H1 (cell line): ENCODE measurements at regions not wholly inside any gene's neighbourhood (a gene's known extent, or its start where the extent isn't known, plus 50 kb on each side); places are given as distances from the start of the nearest gene placed in this dataset.

Experiments used
- CTCF ChIA-PET: fragments of 300-600 bp; sonication (Branson Sonifier 250); formaldehyde crosslinking; loops from one replicate; lab custom pipeline; 2021; ENCODE audit not compliant: partially characterized antibody; lab: Charles Lee
- POLR2A ChIA-PET: fragments of 300-600 bp; sonication (Branson Sonifier 250); formaldehyde crosslinking; loops from one replicate; lab custom pipeline; 2021; ENCODE audit warnings: inconsistent platforms; ENCODE audit not compliant: partially characterized antibody; lab: Charles Lee
- DNase-seq, 2 experiments: peaks; one replicate each; pipeline versions ENCODE4 v3.0.0 to v3.0.0-alpha.2; 2010 to 2022; ENCODE audit warnings: low spot score in 2 of 2, low read depth in 1 of 2, mixed read lengths in 1 of 2
- FAIRE-seq: peaks from 2 replicates; lab custom pipeline; 2011; peaks lifted over from hg19 to GRCh38; lab: Jason Lieb, UNC
- H2AFZ ChIP-seq: 2 replicates; pipeline ENCODE4 v1.8.1; 2012; ENCODE audit warnings: low read length, inconsistent platforms
- H2AK5ac ChIP-seq: 2 replicates; pipeline ENCODE4 v1.6.1; 2013; ENCODE audit warnings: low read depth, low read length
- H2BK120ac ChIP-seq: replicated peaks from 2 replicates; pipeline ENCODE3; 2013; ENCODE audit warnings: low read depth, low read length, inconsistent platforms
- H2BK12ac ChIP-seq: 2 replicates; pipeline ENCODE4 v1.6.1; 2013; ENCODE audit warnings: low read depth, low read length
- H2BK15ac ChIP-seq: 2 replicates; pipeline ENCODE4 v1.6.1; 2013; ENCODE audit warnings: low read length
- H2BK20ac ChIP-seq: 2 replicates; pipeline ENCODE4 v1.6.1; 2013; ENCODE audit warnings: low read length
- H2BK5ac ChIP-seq: 2 replicates; pipeline ENCODE4 v1.6.1; 2013; ENCODE audit warnings: low read depth, low read length
- H3K14ac ChIP-seq: 2 replicates; pipeline ENCODE4 v1.6.1; 2013; ENCODE audit warnings: inconsistent platforms; ENCODE audit not compliant: insufficient read length
- H3K18ac ChIP-seq: 2 replicates; pipeline ENCODE4 v1.6.1; 2013; ENCODE audit warnings: low read length; ENCODE audit errors: extremely low read depth
- H3K23ac ChIP-seq: 2 replicates; pipeline ENCODE4 v1.6.1; 2013; ENCODE audit warnings: inconsistent platforms; ENCODE audit not compliant: insufficient read length
- H3K23me2 ChIP-seq: 2 replicates; pipeline ENCODE4 v1.6.1; 2013; ENCODE audit warnings: low read depth, low read length
- H3K27ac ChIP-seq: 2 replicates; pipeline ENCODE4 v1.6.1; 2011; ENCODE audit warnings: low read depth, low read length, inconsistent platforms
- H3K27me3 ChIP-seq, 4 experiments: replicated peaks in 1 of 4; 1 replicate in 1 of 4; 2 replicates in 3 of 4; pipeline versions ENCODE4 v1.6.1 to v1.8.1; 2011 to 2013; ENCODE audit warnings: low read length in 3 of 4, mild to moderate bottlenecking in 3 of 4, inconsistent platforms in 2 of 4, mixed read lengths in 2 of 4, moderate library complexity in 1 of 4; ENCODE audit not compliant: control insufficient read depth in 3 of 4, insufficient read depth in 3 of 4; ENCODE audit errors: extremely low read depth in 1 of 4
- H3K36me3 ChIP-seq, 4 experiments: 2 replicates each; pipeline versions ENCODE4 v1.6.1 to v1.8.1; 2011 to 2013; ENCODE audit warnings: mild to moderate bottlenecking in 4 of 4, low read length in 3 of 4, moderate library complexity in 2 of 4, control low read depth in 1 of 4, inconsistent platforms in 1 of 4; ENCODE audit not compliant: insufficient read depth in 4 of 4, control insufficient read depth in 2 of 4
- H3K4ac ChIP-seq: replicated peaks from 2 replicates; pipeline ENCODE3; 2013; ENCODE audit warnings: low read length, low read depth, mixed read lengths, inconsistent platforms; ENCODE audit not compliant: insufficient read length
- H3K4me1 ChIP-seq, 4 experiments: replicated peaks in 1 of 4; 1 replicate in 1 of 4; 2 replicates in 3 of 4; pipeline versions ENCODE4 v1.6.1 to v1.8.1; 2011 to 2013; ENCODE audit warnings: low read length in 3 of 4, inconsistent platforms in 2 of 4, mixed read lengths in 1 of 4; ENCODE audit not compliant: insufficient read depth in 4 of 4, control insufficient read depth in 3 of 4
- H3K4me2 ChIP-seq, 2 experiments: 2 replicates each; pipeline versions ENCODE4 v1.6.1 to v1.8.1; 2011 to 2013; ENCODE audit warnings: low read depth in 2 of 2, low read length in 2 of 2, control low read depth in 1 of 2, inconsistent platforms in 1 of 2, mild to moderate bottlenecking in 1 of 2; ENCODE audit not compliant: insufficient read depth in 1 of 2
- H3K4me3 ChIP-seq, 4 experiments: fragments of 200-600, 300-600 bp in 1 of 4; sonication (generic), shearing (Covaris generic), sonication (Bioruptor Twin) in 1 of 4; 2 replicates each; pipeline versions ENCODE4 v1.5.1 to v1.8.1; 2011 to 2016; ENCODE audit warnings: low read length in 4 of 4, low read depth in 3 of 4, control low read depth in 2 of 4, inconsistent platforms in 2 of 4, mild to moderate bottlenecking in 2 of 4, mixed read lengths in 1 of 4, moderate library complexity in 1 of 4; ENCODE audit not compliant: insufficient read depth in 2 of 4; ENCODE audit errors: extremely low read depth in 1 of 4
- H3K56ac ChIP-seq: replicated peaks from 2 replicates; pipeline ENCODE3; 2013; ENCODE audit warnings: low read depth, mild to moderate bottlenecking, mixed read lengths, low read length, inconsistent platforms; ENCODE audit not compliant: insufficient read length
- H3K79me1 ChIP-seq: 2 replicates; pipeline ENCODE4 v1.6.1; 2013; ENCODE audit warnings: low read depth, low read length, control low read depth
- H3K79me2 ChIP-seq, 2 experiments: 2 replicates each; pipeline versions ENCODE4 v1.6.1 to v1.8.1; 2012 to 2013; ENCODE audit warnings: low read length in 2 of 2, mild to moderate bottlenecking in 2 of 2, inconsistent platforms in 1 of 2; ENCODE audit not compliant: insufficient read depth in 2 of 2, control insufficient read depth in 1 of 2
- H3K9ac ChIP-seq, 4 experiments: replicated peaks in 1 of 4; 1 replicate in 1 of 4; 2 replicates in 3 of 4; pipeline versions ENCODE4 v1.6.1 to v1.8.1; 2011 to 2013; ENCODE audit warnings: low read depth in 3 of 4, low read length in 3 of 4, control low read depth in 2 of 4, mild to moderate bottlenecking in 2 of 4, moderate library complexity in 2 of 4, inconsistent platforms in 1 of 4; ENCODE audit errors: extremely low read depth in 1 of 4
- H3K9me3 ChIP-seq, 2 experiments: 2 replicates each; pipeline versions ENCODE4 v1.6.1 to v1.8.1; 2012 to 2013; ENCODE audit warnings: mild to moderate bottlenecking in 2 of 2, moderate library complexity in 2 of 2, control low read depth in 1 of 2, inconsistent platforms in 1 of 2, low read depth in 1 of 2, low read length in 1 of 2, mixed read lengths in 1 of 2; ENCODE audit not compliant: insufficient read depth in 2 of 2
- H4K20me1 ChIP-seq, 2 experiments: replicated peaks in 1 of 2; 2 replicates each; pipeline versions ENCODE3 to v1.8.1; 2011 to 2013; ENCODE audit warnings: inconsistent platforms in 2 of 2, low read length in 2 of 2, mild to moderate bottlenecking in 1 of 2; ENCODE audit not compliant: insufficient read depth in 2 of 2, control insufficient read depth in 1 of 2
- H4K5ac ChIP-seq: 2 replicates; pipeline ENCODE4 v1.6.1; 2013; ENCODE audit warnings: low read length, low read depth, mixed read lengths, inconsistent platforms; ENCODE audit not compliant: insufficient read length
- H4K8ac ChIP-seq: 2 replicates; pipeline ENCODE4 v1.8.0; 2013; ENCODE audit warnings: mild to moderate bottlenecking, moderate library complexity, low read length, inconsistent platforms; ENCODE audit not compliant: insufficient read depth; ENCODE audit errors: extremely low read depth
- H4K91ac ChIP-seq: replicated peaks from 2 replicates; pipeline ENCODE3; 2013; ENCODE audit warnings: low read length, mixed read lengths, inconsistent platforms; ENCODE audit not compliant: insufficient read length
- CTBP2 ChIP-seq: IDR thresholded peaks from 2 replicates; pipeline ENCODE4 v1.7.0; 2011; ENCODE audit warnings: borderline replicate concordance, mild to moderate bottlenecking, moderate library complexity, mixed read lengths, low read length; ENCODE audit not compliant: insufficient read depth, insufficient read length
- KDM1A ChIP-seq: fragments of 200-600, 300-600 bp; sonication (generic); IDR thresholded peaks from 2 replicates; pipeline ENCODE4 v1.7.1; 2016; ENCODE audit warnings: mild to moderate bottlenecking, low read length, borderline replicate concordance
- KDM4A ChIP-seq: IDR thresholded peaks from one replicate; pipeline ENCODE4 v1.7.1; 2012; ENCODE audit warnings: low read depth, mild to moderate bottlenecking, moderate library complexity, low read length, inconsistent platforms; ENCODE audit not compliant: severe bottlenecking
- KDM5A ChIP-seq: fragments of 200-600 bp; IDR thresholded peaks from 2 replicates; pipeline ENCODE4 v1.7.1; 2012; ENCODE audit warnings: mild to moderate bottlenecking, low read length, inconsistent platforms, mixed read lengths
- MAX ChIP-seq: IDR thresholded peaks from 2 replicates; pipeline ENCODE4 v1.6.1; 2012; ENCODE audit warnings: inconsistent platforms
- NRF1 ChIP-seq: IDR thresholded peaks from 2 replicates; pipeline ENCODE4 v1.6.1; 2011; ENCODE audit warnings: mild to moderate bottlenecking, low read depth, low read length, improper control_type of control experiment
- RXRA ChIP-seq: IDR thresholded peaks from 2 replicates; pipeline ENCODE4 v1.6.1; 2011; ENCODE audit warnings: low read depth, mild to moderate bottlenecking, low read length, moderate library complexity; ENCODE audit not compliant: insufficient read depth
- SP1 ChIP-seq: IDR thresholded peaks from 2 replicates; pipeline ENCODE4 v1.6.1; 2011; ENCODE audit warnings: low read depth, low read length
- SRF ChIP-seq: IDR thresholded peaks from 2 replicates; pipeline ENCODE4 v1.6.1; 2011; ENCODE audit warnings: mild to moderate bottlenecking, low read depth, low read length, moderate library complexity
- TAF1 ChIP-seq: IDR thresholded peaks from 2 replicates; pipeline ENCODE4 v1.6.1; 2011; ENCODE audit warnings: mild to moderate bottlenecking, low read depth, low read length
- TBP ChIP-seq: IDR thresholded peaks from 2 replicates; pipeline ENCODE4 v1.6.1; 2011; ENCODE audit warnings: low read depth, low read length, improper control_type of control experiment
- TCF12 ChIP-seq: IDR thresholded peaks from 2 replicates; pipeline ENCODE4 v1.6.1; 2011; ENCODE audit warnings: low read depth, mild to moderate bottlenecking, low read length
- USF2 ChIP-seq: IDR thresholded peaks from 2 replicates; pipeline ENCODE4 v1.6.1; 2011; ENCODE audit warnings: low read length, improper control_type of control experiment
- YY1 ChIP-seq: IDR thresholded peaks from 2 replicates; pipeline ENCODE4 v1.6.1; 2011; ENCODE audit warnings: low read depth, mild to moderate bottlenecking, low read length
- whole genome bisulfite sequencing, 2 experiments: shearing (Covaris generic) in 1 of 2; methylation state at CpG; one replicate each; pipeline versions ENCODE4 v1.1.6 to v1.1.7; 2013 to 2015; ENCODE audit warnings: low lambda C conversion rate in 2 of 2, mixed read lengths in 2 of 2, inconsistent platforms in 1 of 2, low coverage in 1 of 2, missing lambda C conversion rate in 1 of 2; ENCODE audit not compliant: insufficient replicate concordance in 2 of 2, insufficient coverage in 1 of 2, insufficient read length in 1 of 2; ENCODE audit errors: extremely low coverage in 1 of 2, missing lambda C conversion rate in 1 of 2; 5-methylcytosine and 5-hydroxymethylcytosine counted together

DNA sequence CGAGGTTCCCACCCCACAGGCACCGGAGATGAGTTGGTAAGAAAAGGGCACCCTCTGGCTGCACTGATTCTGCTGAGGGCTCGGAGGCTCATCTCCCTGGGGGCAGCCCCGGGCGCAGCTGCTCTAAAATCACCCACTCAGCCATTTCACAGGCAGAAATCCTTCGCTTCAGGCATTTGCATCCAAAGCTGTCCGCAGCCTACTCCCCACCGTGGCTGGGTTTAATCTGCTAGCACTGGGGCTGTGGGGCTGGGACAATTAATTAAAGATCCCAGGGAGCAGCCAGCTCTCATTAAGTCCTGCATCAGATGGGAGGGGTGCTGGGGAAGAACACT lies 104.3 kb upstream of the PRR20G start:
- H3K27ac ChIP-seq, result no peak overlapping the region
- H3K36me3 ChIP-seq, result no peaks in the 10 kb centered on the region
- H3K79me2 ChIP-seq, result no peaks in the 10 kb centered on the region
- 87% methylated on average over 8 of the region's 8 CpGs; no CpG with 5 or more reads in 1 of the 2 experiments for WGBS, 2 experiments
- no peak overlapping the region for H2BK120ac ChIP-seq
- FAIRE-seq (no peak), DNase-seq (no peak)
- H3K4ac ChIP-seq, result no peak overlapping the region
- no peak overlapping the region for H2BK12ac ChIP-seq
- no peaks in the 10 kb centered on the region; a peak in 1 of 7 replicates for H3K27me3 ChIP-seq
- no peak overlapping the region for H4K91ac ChIP-seq
- H3K4me2 ChIP-seq, result no peak overlapping the region
- H4K5ac ChIP-seq, result no peak overlapping the region
- no peak overlapping the region for H2AK5ac ChIP-seq
- CTCF ChIA-PET, result interaction anchor here (0.9 to 6.7 kb wide), 7 partner anchors 8 to 156 kb away, joined by 3 to 43 read pairs (median 5); no protein-coding TSS in a partner anchor
- no peak overlapping the region for H3K9ac ChIP-seq
- no peaks in the 10 kb centered on the region for H4K20me1 ChIP-seq
- no peak overlapping the region for H3K4me3 ChIP-seq
- no peak overlapping the region for H2AFZ ChIP-seq
- no peak overlapping the region for H2BK20ac ChIP-seq
- H3K4me1 ChIP-seq, result peaks cover 6 to 19% (median 14%) of the 10 kb centered on the region in 4 experiments
- H2BK5ac ChIP-seq, result no peak overlapping the region
- H3K18ac ChIP-seq, result no peak overlapping the region
- POLR2A ChIA-PET, result no interaction called here
- H3K56ac ChIP-seq, result no peak overlapping the region
- H3K14ac ChIP-seq, result no peak overlapping the region
- H3K79me1 ChIP-seq, result no peaks in the 10 kb centered on the region
- H3K9me3 ChIP-seq, result no peaks in the 10 kb centered on the region
- no peak overlapping the region for H3K23ac ChIP-seq
- H4K8ac ChIP-seq, result peak overlapping the region; percentile 36; the same call in 1 of the 2 replicates
- no peaks in the 10 kb centered on the region for H3K23me2 ChIP-seq
- H2BK15ac ChIP-seq, result no peak overlapping the region
- TF ChIP-seq RXRA, result no peak
- TF ChIP-seq TCF12, result no peak
- no peak for TF ChIP-seq CTBP2
- no peak for TF ChIP-seq KDM1A
- TF ChIP-seq SRF, result no peak
- no peak for TF ChIP-seq KDM5A
- no peak for TF ChIP-seq TBP
- TF ChIP-seq USF2, result no peak
- TF ChIP-seq SP1, result no peak
- no peak for TF ChIP-seq YY1
- TF ChIP-seq TAF1, result no peak
- no peak for TF ChIP-seq KDM4A
- no peak for TF ChIP-seq MAX
- TF ChIP-seq NRF1, result no peak
